GM18499 (cell line): ENCODE measurements at regions not wholly inside any gene's neighbourhood (a gene's known extent, or its start where the extent isn't known, plus 50 kb on each side); places are given as distances from the start of the nearest gene placed in this dataset.

Experiments used
- ATAC-seq: cut with Tn5 transposase; IDR thresholded peaks from one replicate; pipeline ENCODE4 v1.9.1; 2021; ENCODE audit warnings: moderate number of reproducible peaks; ENCODE audit not compliant: insufficient read depth, unreplicated experiment

GRCh38 chr5:30867711-30868110, 325.8 kb upstream of the CDH6 start:
- ATAC-seq = no peak

GRCh38 chr5:30866142-30866541, 327.3 kb upstream of the CDH6 start:
- ATAC-seq = no peak

- no peak for ATAC-seq
Measured at GRCh38 chr5:30856242-30856641, 337.2 kb upstream of the CDH6 start.

- no peak for ATAC-seq
Measured at GRCh38 chr5:30853158-30853557, 340.3 kb upstream of the CDH6 start.

- ATAC-seq = no peak
Measured at GRCh38 chr5:30850866-30851265, 342.6 kb upstream of the CDH6 start.

- ATAC-seq = no peak
Measured at GRCh38 chr5:30849931-30850710, 343.4 kb upstream of the CDH6 start.

GRCh38 chr5:30846171-30846570, 347.3 kb upstream of the CDH6 start:
- ATAC-seq = no peak

GRCh38 chr5:30845194-30845593, 348.3 kb upstream of the CDH6 start:
- no peak for ATAC-seq

- no peak for ATAC-seq
Measured at GRCh38 chr5:30843541-30843940, 349.9 kb upstream of the CDH6 start.

- ATAC-seq = no peak
Measured at GRCh38 chr5:30839956-30840355, 353.5 kb upstream of the CDH6 start.

- no peak for ATAC-seq
Measured at GRCh38 chr5:30838936-30839496, 354.5 kb upstream of the CDH6 start.

- no peak for ATAC-seq
Measured at GRCh38 chr5:30832519-30832918, 361.0 kb upstream of the CDH6 start.

- ATAC-seq = no peak
Measured at GRCh38 chr5:30831605-30832004, 361.9 kb upstream of the CDH6 start.

GRCh38 chr5:30831123-30831522, 362.4 kb upstream of the CDH6 start:
- ATAC-seq = no peak

- ATAC-seq = no peak
Measured at GRCh38 chr5:30811298-30811697, 382.2 kb upstream of the CDH6 start.

GRCh38 chr5:30809933-30810332, 383.6 kb upstream of the CDH6 start:
- no peak for ATAC-seq

- ATAC-seq = no peak
Measured at GRCh38 chr5:30808996-30809395, 384.5 kb upstream of the CDH6 start.

GRCh38 chr5:30804739-30805505, 388.6 kb upstream of the CDH6 start:
- ATAC-seq = no peak

- ATAC-seq = no peak
Measured at GRCh38 chr5:30802961-30803705, 390.4 kb upstream of the CDH6 start.

GRCh38 chr5:30781643-30782042, 411.8 kb upstream of the CDH6 start:
- ATAC-seq = no peak
